SU-DHL-6 (cell line): ENCODE measurements at regions not wholly inside any gene's neighbourhood (a gene's known extent, or its start where the extent isn't known, plus 50 kb on each side); places are given as distances from the start of the nearest gene placed in this dataset.

Experiments used
- CTCF ChIP-seq: fragments of 200-600 bp; sonication (generic); IDR thresholded peaks from one replicate; pipeline ENCODE4 v1.5.1; 2017; ENCODE audit warnings: antibody characterized with exemption, mild to moderate bottlenecking, low read length, moderate library complexity; ENCODE audit not compliant: insufficient read depth, poor library complexity, severe bottlenecking
- EZH2phosphoT487 ChIP-seq: fragments of 200-600 bp; sonication (generic), shearing (Covaris generic); conservative IDR thresholded peaks from 2 replicates; pipeline ENCODE4 v1.6.1; 2018; ENCODE audit warnings: mild to moderate bottlenecking, antibody characterized with exemption, low read length, moderate library complexity, mixed read lengths

DNA sequence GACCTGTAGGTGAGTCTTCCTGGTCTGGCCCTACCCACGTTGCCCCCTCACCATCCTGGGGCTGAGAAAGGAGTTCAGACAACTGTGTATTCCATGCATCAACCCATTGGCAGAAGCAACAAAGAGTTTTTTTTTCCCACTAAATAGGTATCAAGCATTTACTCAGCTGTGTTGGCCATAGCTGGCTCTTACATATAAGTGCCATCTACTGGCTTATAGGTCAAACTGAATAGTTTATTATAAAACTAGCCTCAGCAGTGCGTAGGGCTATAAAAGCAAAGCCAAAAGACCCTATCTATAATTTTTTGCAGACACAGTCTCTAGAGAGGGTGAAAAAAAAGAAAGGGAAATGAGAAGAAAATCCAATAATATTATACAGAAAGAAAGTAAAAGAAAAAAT is 765.2 kb upstream of the MGAT4C start:
- TF ChIP-seq EZH2phosphoT487 (no peak), CTCF (no peak)
